ENCODE measurements at regions not wholly inside any gene's neighbourhood (a gene's known extent, or its start where the extent isn't known, plus 50 kb on each side); places are given as distances from the start of the nearest gene placed in this dataset.
A peak's percentile ranks its signal among the peaks of the same experiment; 100 is the strongest.

DNA sequence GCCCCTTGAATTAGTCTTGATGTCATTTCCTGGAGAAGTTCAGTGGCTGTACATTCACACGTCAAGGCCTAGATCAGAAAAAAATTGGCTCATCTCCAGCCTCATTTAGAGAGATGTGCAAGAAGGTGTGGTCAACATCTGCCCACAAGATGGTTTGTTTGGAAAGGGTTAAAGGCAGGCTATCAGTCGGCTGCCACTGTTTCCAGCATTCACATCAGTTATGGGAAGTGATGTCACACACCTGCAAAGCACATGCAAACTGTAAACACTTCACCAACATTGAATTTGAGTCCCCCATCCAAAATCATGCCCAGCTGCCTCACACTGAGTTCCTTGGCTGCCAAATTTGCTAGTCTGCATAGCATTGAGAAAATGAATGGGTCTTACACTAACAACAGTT, 498.3 kb upstream of the INTU start:
- Histone ChIP-seq H3K27ac (no peak overlapping the region), H3K4me1 (no peaks in the 10 kb centered on the region), H3K36me3 (no peaks in the 10 kb centered on the region), H3K4me3 (no peak overlapping the region), H3K27me3 (no peaks in the 10 kb centered on the region), H3K9me3 (no peaks in the 10 kb centered on the region)
- DNase-seq: no peak
- 30 to 41% methylated on average over 2 of the region's 2 CpGs for WGBS, 2 donors
- ATAC-seq (ENCODE audit: low FRiP score in 2 of 2): no peak
- TF ChIP-seq CTCF (IDR thresholded peaks at IDR 0.05) (no peak), POLR2AphosphoS5 (IDR thresholded peaks at IDR 0.05) (no peak), POLR2A (IDR thresholded peaks at IDR 0.05) (no peak), EP300 (IDR thresholded peaks at IDR 0.05) (no peak)

DNA sequence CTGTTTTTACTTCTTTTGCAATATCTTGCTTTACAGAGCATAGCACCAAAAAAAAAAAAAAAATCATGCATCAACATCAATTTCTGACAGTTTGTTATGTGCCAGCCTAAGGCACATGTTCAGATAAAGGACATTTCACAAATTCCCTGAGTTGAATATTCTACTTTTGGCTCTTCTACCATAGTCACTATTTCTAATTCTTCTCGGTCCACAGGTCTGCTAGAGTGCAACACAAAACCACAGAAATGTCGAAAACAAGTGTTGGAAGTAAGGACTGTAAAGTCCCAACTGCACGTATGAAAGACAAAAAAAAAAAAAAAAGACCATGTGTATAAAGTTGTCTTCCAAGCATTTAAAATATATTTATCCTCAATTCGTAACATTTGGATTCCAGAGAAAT, 494.2 kb upstream of the INTU start:
- Histone ChIP-seq H3K27me3 (no peaks in the 10 kb centered on the region), H3K27ac (no peak overlapping the region), H3K36me3 (no peaks in the 10 kb centered on the region), H3K4me3 (no peak overlapping the region), H3K4me1 (peaks cover 0 to 2% (median 0%) of the 10 kb centered on the region in 4 donors), H3K9me3 (no peaks in the 10 kb centered on the region)
- ATAC-seq (ENCODE audit: low FRiP score in 2 of 2) (no peak), DNase-seq (no peak)
- TF ChIP-seq EP300 (IDR thresholded peaks at IDR 0.05): no peak
- no peak for TF ChIP-seq POLR2AphosphoS5 (IDR thresholded peaks at IDR 0.05)
- no peak for TF ChIP-seq CTCF (IDR thresholded peaks at IDR 0.05)
- no peak for TF ChIP-seq POLR2A (IDR thresholded peaks at IDR 0.05)
- 76 to 83% methylated on average over 4 of the region's 4 CpGs for WGBS, 2 donors

GRCh38 chr4:127139788-127140286, 492.9 kb upstream of the INTU start:
- TF ChIP-seq EP300 (IDR thresholded peaks at IDR 0.05) (no peak), CTCF (IDR thresholded peaks at IDR 0.05) (no peak), POLR2A (IDR thresholded peaks at IDR 0.05) (no peak), POLR2AphosphoS5 (IDR thresholded peaks at IDR 0.05) (no peak)
- no peak overlapping the region for H3K27ac ChIP-seq
- H3K9me3 ChIP-seq: no peaks in the 10 kb centered on the region
- DNase-seq (no peak), ATAC-seq (ENCODE audit: low FRiP score in 2 of 2) (no peak)
- 77 to 83% methylated on average over 6 of the region's 6 CpGs for WGBS, 2 donors
- H3K36me3 ChIP-seq: no peaks in the 10 kb centered on the region
- no peak overlapping the region for H3K4me3 ChIP-seq
- H3K27me3 ChIP-seq: no peaks in the 10 kb centered on the region
- peaks cover 0 to 8% (median 0%) of the 10 kb centered on the region in 4 donors for H3K4me1 ChIP-seq

GRCh38 chr4:127140306-127140705, 492.5 kb upstream of the INTU start:
- DNase-seq (no peak), ATAC-seq (ENCODE audit: low FRiP score in 2 of 2) (no peak)
- Histone ChIP-seq H3K9me3 (no peaks in the 10 kb centered on the region), H3K27ac (no peak overlapping the region), H3K27me3 (no peaks in the 10 kb centered on the region), H3K4me1 (peaks cover 0 to 8% (median 0%) of the 10 kb centered on the region in 4 donors), H3K36me3 (no peaks in the 10 kb centered on the region), H3K4me3 (no peak overlapping the region)
- 76 to 82% methylated on average over 3 of the region's 3 CpGs for WGBS, 2 donors
- TF ChIP-seq POLR2A (IDR thresholded peaks at IDR 0.05) (no peak), CTCF (IDR thresholded peaks at IDR 0.05) (no peak), EP300 (IDR thresholded peaks at IDR 0.05) (no peak), POLR2AphosphoS5 (IDR thresholded peaks at IDR 0.05) (no peak)

DNA sequence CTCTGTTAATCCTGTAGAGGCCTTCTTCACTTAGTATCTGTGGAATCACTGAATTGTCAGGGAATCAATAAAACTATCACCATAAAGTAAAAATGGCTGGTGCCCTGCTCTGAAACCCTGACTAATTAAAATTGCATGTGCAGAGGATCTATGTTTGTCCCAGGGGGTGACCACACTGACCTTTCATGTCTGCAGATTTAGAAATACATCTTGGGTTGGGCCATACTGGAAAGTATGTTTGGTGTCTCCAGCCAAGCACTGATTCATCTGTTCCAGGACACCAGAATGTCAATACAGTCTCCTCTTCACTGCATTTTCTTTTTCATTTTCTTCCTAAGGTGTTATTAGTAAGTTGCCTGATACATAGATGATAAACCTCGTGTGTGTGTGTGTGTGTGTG, 490.9 kb upstream of the INTU start:
- WGBS, 2 donors: 82% methylated on average over 1 of the region's 1 CpG; no CpG with 5 or more reads in 1 of the 2 donors
- ATAC-seq (ENCODE audit: low FRiP score in 2 of 2): peak in 1 of 2 donors; percentile 73

More for the DNA sequence above, 490.9 kb upstream of the INTU start:
- Histone ChIP-seq H3K27ac (no peak overlapping the region), H3K4me3 (no peak overlapping the region), H3K27me3 (no peaks in the 10 kb centered on the region), H3K36me3 (no peaks in the 10 kb centered on the region), H3K4me1 (peaks cover 0 to 8% (median 0%) of the 10 kb centered on the region in 4 donors), H3K9me3 (no peaks in the 10 kb centered on the region)
- no peak for TF ChIP-seq POLR2A (IDR thresholded peaks at IDR 0.05)
- TF ChIP-seq CTCF (IDR thresholded peaks at IDR 0.05): no peak
- no peak for TF ChIP-seq EP300 (IDR thresholded peaks at IDR 0.05)
- TF ChIP-seq POLR2AphosphoS5 (IDR thresholded peaks at IDR 0.05): no peak
- DNase-seq: no peak
